IMR-90 (cell line): ENCODE measurements at regions not wholly inside any gene's neighbourhood (a gene's known extent, or its start where the extent isn't known, plus 50 kb on each side); places are given as distances from the start of the nearest gene placed in this dataset.
"Not testable (repeated sequence)": the region's sequence is repeated elsewhere in the genome, so short reads cannot be mapped to it uniquely, and the experiment has no call there.

Source experiments
- ATAC-seq: fragments of 200-7000 bp; cut with Tn5 transposase; 2 replicates; pipeline ENCODE4 v1.9.1; 2020; ENCODE audit warnings: low read depth, mild to moderate bottlenecking, moderate library complexity
- BruUV-seq: library from RNA; stranded (reverse); fragments of 400-500 nt; replicated peaks from 2 replicates; lab custom pipeline; 2021; lab: Mats Ljungman, UMichigan
- CTCF ChIA-PET: fragments of 300-600 bp; formaldehyde crosslinking; extraction: SDS; loops from one replicate; lab custom pipeline; 2021; ENCODE audit warnings: antibody characterized with exemption; lab: Yijun Ruan, JAX
- POLR2A ChIA-PET: fragments of 300-600 bp; sonication (Branson Sonifier 250); formaldehyde crosslinking; loops from one replicate; lab custom pipeline; 2022; ENCODE audit warnings: antibody characterized with exemption; ENCODE audit not compliant: unreplicated experiment; lab: Charles Lee
- DNase-seq: peaks from one replicate; pipeline ENCODE4 v3.0.0; 2013
- H2AFZ ChIP-seq: replicated peaks from 2 replicates; pipeline ENCODE3; 2013; ENCODE audit warnings: low read length, mild to moderate bottlenecking; ENCODE audit not compliant: poor library complexity
- H2AK5ac ChIP-seq: 2 replicates; pipeline ENCODE4 v1.6.1; 2013; ENCODE audit warnings: low read depth, low read length, inconsistent platforms
- H2AK9ac ChIP-seq: replicated peaks from 2 replicates; pipeline ENCODE3; 2013; ENCODE audit warnings: mild to moderate bottlenecking, low read depth, low read length, moderate library complexity; ENCODE audit not compliant: poor library complexity
- H2BK120ac ChIP-seq: 2 replicates; pipeline ENCODE4 v1.6.1; 2013; ENCODE audit warnings: low read depth, low read length, inconsistent platforms
- H2BK15ac ChIP-seq: 3 replicates; pipeline ENCODE4 v1.6.1; 2013; ENCODE audit warnings: low read depth, low read length, inconsistent platforms
- H2BK20ac ChIP-seq: 2 replicates; pipeline ENCODE4 v1.6.1; 2013; ENCODE audit warnings: low read depth, mild to moderate bottlenecking, inconsistent platforms, low read length, moderate library complexity
- H2BK5ac ChIP-seq: 2 replicates; pipeline ENCODE4 v1.6.1; 2013; ENCODE audit warnings: mild to moderate bottlenecking, low read depth, low read length, inconsistent platforms; ENCODE audit not compliant: poor library complexity, severe bottlenecking
- H3K14ac ChIP-seq: replicated peaks from 2 replicates; pipeline ENCODE4 v1.6.1; 2013; ENCODE audit warnings: low read depth, low read length, inconsistent platforms
- H3K18ac ChIP-seq: 2 replicates; pipeline ENCODE4 v1.6.1; 2013; ENCODE audit warnings: low read depth, low read length, control low read depth
- H3K23ac ChIP-seq: 2 replicates; pipeline ENCODE4 v1.6.1; 2013; ENCODE audit warnings: low read depth, low read length, inconsistent platforms
- H3K27ac ChIP-seq: 2 replicates; pipeline ENCODE4 v1.5.1; 2013; ENCODE audit warnings: mild to moderate bottlenecking, control low read depth, low read length; ENCODE audit not compliant: insufficient read depth
- H3K27me3 ChIP-seq: 2 replicates; pipeline ENCODE4 v1.6.1; 2013; ENCODE audit warnings: low read length; ENCODE audit not compliant: control insufficient read depth, insufficient read depth
- H3K36me3 ChIP-seq: 2 replicates; pipeline ENCODE4 v1.6.1; 2013; ENCODE audit warnings: low read length, mixed read lengths; ENCODE audit not compliant: control insufficient read depth, insufficient read depth
- H3K4ac ChIP-seq: 2 replicates; pipeline ENCODE4 v1.6.1; 2013; ENCODE audit warnings: low read depth, low read length, inconsistent platforms
- H3K4me1 ChIP-seq: 2 replicates; pipeline ENCODE4 v1.6.1; 2013; ENCODE audit warnings: low read length, mixed read lengths; ENCODE audit not compliant: control insufficient read depth, insufficient read depth
- H3K4me2 ChIP-seq: 2 replicates; pipeline ENCODE4 v1.6.1; 2013; ENCODE audit warnings: low read depth, mild to moderate bottlenecking, control low read depth, low read length, moderate library complexity
- H3K4me3 ChIP-seq: 2 replicates; pipeline ENCODE4 v1.5.1; 2013; ENCODE audit warnings: low read depth, mild to moderate bottlenecking, control low read depth, low read length, moderate library complexity; ENCODE audit not compliant: insufficient read depth
- H3K56ac ChIP-seq: 2 replicates; pipeline ENCODE4 v1.6.1; 2013; ENCODE audit warnings: low read length, inconsistent platforms; ENCODE audit not compliant: insufficient read depth; ENCODE audit errors: extremely low read depth
- H3K79me1 ChIP-seq, 2 experiments: 2 replicates each; pipeline ENCODE4 v1.6.1; 2013; ENCODE audit warnings: low read length in 2 of 2, inconsistent platforms in 1 of 2, low read depth in 1 of 2
- H3K9ac ChIP-seq: 2 replicates; pipeline ENCODE4 v1.6.1; 2013; ENCODE audit warnings: low read depth, low read length, control low read depth
- H3K9me1 ChIP-seq: 2 replicates; pipeline ENCODE4 v1.6.1; 2013; ENCODE audit warnings: low read length, inconsistent platforms; ENCODE audit not compliant: insufficient read depth
- H3K9me3 ChIP-seq: 2 replicates; pipeline ENCODE4 v1.6.1; 2013; ENCODE audit warnings: low read length; ENCODE audit not compliant: control insufficient read depth, insufficient read depth
- H4K20me1 ChIP-seq: 2 replicates; pipeline ENCODE4 v1.6.1; 2013; ENCODE audit warnings: low read length, inconsistent platforms; ENCODE audit not compliant: insufficient read depth
- H4K5ac ChIP-seq: 2 replicates; pipeline ENCODE4 v1.6.1; 2013; ENCODE audit warnings: mild to moderate bottlenecking, low read depth, low read length, control low read depth
- H4K8ac ChIP-seq, 2 experiments: 2 replicates each; pipeline ENCODE4 v1.6.1; 2013; ENCODE audit warnings: low read depth in 2 of 2, low read length in 2 of 2, control low read depth in 1 of 2, inconsistent platforms in 1 of 2
- H4K91ac ChIP-seq: 2 replicates; pipeline ENCODE4 v1.6.1; 2013; ENCODE audit warnings: low read depth, low read length, inconsistent platforms; ENCODE audit not compliant: insufficient read depth
- WGBS, 2 experiments: methylation state at CpG; one replicate each; pipeline versions ENCODE4 v1.1.5 to v1.1.7; 2013; ENCODE audit warnings: missing lambda C conversion rate in 2 of 2; ENCODE audit not compliant: insufficient read length in 1 of 2; ENCODE audit errors: extremely low coverage in 2 of 2; 5-methylcytosine and 5-hydroxymethylcytosine counted together
- dilution Hi-C: fragments of 300-500 bp; cut with HindIII; formaldehyde crosslinking; loops from one replicate; pipeline ENCODE4 v1.14.3; 2018; ENCODE audit warnings: low sequenced_read_pairs; ENCODE audit not compliant: unreplicated experiment
- in situ Hi-C: fragments of 300-500 bp; cut with MboI; formaldehyde crosslinking; loops from 3 replicates; pipeline ENCODE4 v1.14.3; 2019; ENCODE audit warnings: low sequenced_read_pairs, inconsistent platforms, mixed read lengths
- intact Hi-C: fragments of 100-400 bp; cut with micrococcal nuclease; formaldehyde crosslinking; loops from 2 replicates; pipeline ENCODE4 v1.10.0; 2022

GRCh38 chr1:176296602-176297001, 89.5 kb upstream of the COP1 start:
- H2AFZ ChIP-seq, CTCF ChIA-PET, intact Hi-C loops: not testable (repeated sequence)

More at GRCh38 chr1:176296602-176297001, 89.5 kb upstream of the COP1 start:
- ATAC-seq, H3K27ac ChIP-seq, BruUV-seq, H4K91ac ChIP-seq, H2AK5ac ChIP-seq, H4K5ac ChIP-seq, H3K56ac ChIP-seq, in situ Hi-C loops, H3K79me1 ChIP-seq, H2BK120ac ChIP-seq, H3K4me1 ChIP-seq, H3K18ac ChIP-seq, POLR2A ChIA-PET, H2BK15ac ChIP-seq, H3K14ac ChIP-seq, H2BK5ac ChIP-seq, H2BK20ac ChIP-seq, H2AK9ac ChIP-seq, H3K23ac ChIP-seq, H3K9me1 ChIP-seq, H3K36me3 ChIP-seq, H3K4ac ChIP-seq, DNase-seq, H4K20me1 ChIP-seq, H3K27me3 ChIP-seq, H3K9ac ChIP-seq, H4K8ac ChIP-seq, H3K4me2 ChIP-seq, H3K9me3 ChIP-seq, H3K4me3 ChIP-seq, dilution Hi-C loops: not testable (repeated sequence)
- 79% methylated on average over 4 of the region's 6 CpGs; no CpG with 5 or more reads in 1 of the 2 experiments for WGBS, 2 experiments
